ENCODE measurements at regions not wholly inside any gene's neighbourhood (a gene's known extent, or its start where the extent isn't known, plus 50 kb on each side); places are given as distances from the start of the nearest gene placed in this dataset.

- H3K4me2 ChIP-seq = no peak overlapping the region
- no peak overlapping the region for H3K4me3 ChIP-seq
- no peak overlapping the region for H3K27ac ChIP-seq
- POLR2A ChIA-PET = no interaction called here
- TF ChIP-seq NFE2L2 (conservative IDR thresholded peaks at IDR 0.05; ENCODE audit: low read length) (no peak), CBX2 (IDR thresholded peaks at IDR 0.05; ENCODE audit: borderline replicate concordance, low read depth) (no peak), CBX8 (IDR thresholded peaks at IDR 0.05) (no peak), HOXB13 (CRISPR knock-in tag; IDR thresholded peaks at IDR 0.05; ENCODE audit: low read depth) (no peak), HEYL (CRISPR knock-in tag; IDR thresholded peaks at IDR 0.05) (no peak), FOXS1 (CRISPR knock-in tag; IDR thresholded peaks at IDR 0.05) (no peak), KDM5A (IDR thresholded peaks at IDR 0.05) (no peak), PHF8 (IDR thresholded peaks at IDR 0.05; ENCODE audit: borderline replicate concordance, low read depth) (no peak), JUN (IDR thresholded peaks at IDR 0.05) (no peak), GATA3 (IDR thresholded peaks at IDR 0.05; ENCODE audit: borderline replicate concordance) (no peak), CTCF (IDR thresholded peaks at IDR 0.05) (no peak), ZC3H11A (IDR thresholded peaks at IDR 0.05) (no peak)
- no peaks in the 10 kb centered on the region for H3K4me1 ChIP-seq
- DNase-seq (ENCODE audit: low read depth in 1 of 2, low spot score in 1 of 2) (no peak), ATAC-seq (no peak), FAIRE-seq (peak; percentile 46)
- 48% methylated on average over 11 of the region's 11 CpGs for WGBS (ENCODE audit: missing lambda C conversion rate)
- CTCF ChIA-PET = no interaction called here
- no peaks in the 10 kb centered on the region for H3K9me3 ChIP-seq
Measured at GRCh38 chrX:3791449-3791848, 78.0 kb upstream of the PRKX start.

- FAIRE-seq (no peak), DNase-seq (ENCODE audit: low read depth in 1 of 2, low spot score in 1 of 2) (no peak), ATAC-seq (no peak)
- POLR2A ChIA-PET = interaction anchor here (0.6 kb wide), 1 partner anchor 860 kb away, joined by 5 read pairs; no protein-coding TSS in a partner anchor
- H3K27ac ChIP-seq = no peak overlapping the region
- no peaks in the 10 kb centered on the region for H3K4me1 ChIP-seq
- TF ChIP-seq SMC3 (IDR thresholded peaks at IDR 0.05) (no peak), ZSCAN20 (CRISPR knock-in tag; IDR thresholded peaks at IDR 0.05) (no peak), MYC (IDR thresholded peaks at IDR 0.05; ENCODE audit: borderline replicate concordance, low read length) (no peak), ZNF302 (CRISPR knock-in tag; IDR thresholded peaks at IDR 0.05) (no peak)
- CTCF ChIA-PET = no interaction called here
- 36% methylated on average over 10 of the region's 10 CpGs for WGBS (ENCODE audit: missing lambda C conversion rate)
- H3K4me3 ChIP-seq = no peak overlapping the region
- H3K4me2 ChIP-seq = no peak overlapping the region
- H3K9me3 ChIP-seq = no peaks in the 10 kb centered on the region
Measured at GRCh38 chrX:3788494-3789233, 75.2 kb upstream of the PRKX start.

GRCh38 chrX:3787856-3788255 lies 74.4 kb upstream of the PRKX start:
- Histone ChIP-seq H3K4me2 (no peak overlapping the region), H3K4me1 (no peaks in the 10 kb centered on the region), H3K4me3 (no peak overlapping the region), H3K9me3 (no peaks in the 10 kb centered on the region), H3K27ac (no peak overlapping the region)
- no peak for ATAC-seq
- no peak for DNase-seq (ENCODE audit: low read depth in 1 of 2, low spot score in 1 of 2)
- TF ChIP-seq FOXS1 (CRISPR knock-in tag; IDR thresholded peaks at IDR 0.05) = no peak
- TF ChIP-seq ATOH8 (CRISPR knock-in tag; IDR thresholded peaks at IDR 0.05; ENCODE audit: low read depth) = no peak
- TF ChIP-seq HEYL (CRISPR knock-in tag; IDR thresholded peaks at IDR 0.05) = no peak
- no peak for TF ChIP-seq RFX5 (IDR thresholded peaks at IDR 0.05)
- TF ChIP-seq ZC3H11A (IDR thresholded peaks at IDR 0.05) = no peak
- TF ChIP-seq POLR2AphosphoS2 (conservative IDR thresholded peaks at IDR 0.05; ENCODE audit: low read length) = no peak
- no peak for TF ChIP-seq MAFK (IDR thresholded peaks at IDR 0.05; ENCODE audit: partially characterized antibody)
- TF ChIP-seq NPAS2 (CRISPR knock-in tag; IDR thresholded peaks at IDR 0.05; ENCODE audit: borderline replicate concordance) = no peak
- TF ChIP-seq NFE2L2 (conservative IDR thresholded peaks at IDR 0.05; ENCODE audit: low read length) = no peak
- TF ChIP-seq HES2 (IDR thresholded peaks at IDR 0.05) = no peak
- no peak for TF ChIP-seq RARB (CRISPR knock-in tag; IDR thresholded peaks at IDR 0.05)
- no peak for TF ChIP-seq HMGXB4 (CRISPR knock-in tag; IDR thresholded peaks at IDR 0.05; ENCODE audit: borderline replicate concordance)
- TF ChIP-seq HOXB13 (CRISPR knock-in tag; IDR thresholded peaks at IDR 0.05; ENCODE audit: low read depth) = no peak
- TF ChIP-seq PBX3 (IDR thresholded peaks at IDR 0.05) = no peak
- no peak for TF ChIP-seq ELK1 (IDR thresholded peaks at IDR 0.05; ENCODE audit: low read depth, low read length)
- ChIA-PET CTCF (no interaction called here), POLR2A (no interaction called here)
- WGBS (ENCODE audit: missing lambda C conversion rate) = 56% methylated on average over 4 of the region's 4 CpGs
- no peak for FAIRE-seq

Data from A549 (cell line).